H9 (cell line): ENCODE measurements at regions not wholly inside any gene's neighbourhood (a gene's known extent, or its start where the extent isn't known, plus 50 kb on each side); places are given as distances from the start of the nearest gene placed in this dataset.
A peak's percentile ranks its signal among the peaks of the same experiment; 100 is the strongest.

Source experiments
- DNase-seq: peaks from one replicate; pipeline ENCODE4 v3.0.0-alpha.2; 2017
- H2AFZ ChIP-seq: one replicate; pipeline ENCODE4 v1.6.1; 2013; ENCODE audit warnings: mild to moderate bottlenecking, low read length, control low read depth, moderate library complexity
- H2AK5ac ChIP-seq: 2 replicates; pipeline ENCODE4 v1.6.1; 2013; ENCODE audit warnings: low read length, control low read depth, mixed read lengths; ENCODE audit not compliant: insufficient read length
- H2BK120ac ChIP-seq: one replicate; pipeline ENCODE4 v1.6.1; 2013; ENCODE audit warnings: low read depth, mild to moderate bottlenecking, low read length, control low read depth, inconsistent platforms; ENCODE audit not compliant: poor library complexity, severe bottlenecking
- H2BK12ac ChIP-seq: 2 replicates; pipeline ENCODE4 v1.6.1; 2013; ENCODE audit warnings: low read length, control low read depth, mixed read lengths, low read depth; ENCODE audit not compliant: insufficient read length
- H2BK15ac ChIP-seq: 2 replicates; pipeline ENCODE4 v1.6.1; 2013; ENCODE audit warnings: low read depth, low read length, control low read depth
- H2BK20ac ChIP-seq: one replicate; pipeline ENCODE4 v1.6.1; 2013; ENCODE audit warnings: low read depth, mild to moderate bottlenecking, low read length, control low read depth, inconsistent platforms; ENCODE audit not compliant: poor library complexity, severe bottlenecking
- H2BK5ac ChIP-seq: 2 replicates; pipeline ENCODE4 v1.6.1; 2013; ENCODE audit warnings: low read length, control low read depth, mixed read lengths; ENCODE audit not compliant: insufficient read length
- H3K14ac ChIP-seq: 2 replicates; pipeline ENCODE4 v1.6.1; 2013; ENCODE audit warnings: low read length, control low read depth; ENCODE audit not compliant: insufficient read depth
- H3K18ac ChIP-seq: 2 replicates; pipeline ENCODE4 v1.6.1; 2013; ENCODE audit warnings: low read depth, mild to moderate bottlenecking, mixed read lengths, low read length, control low read depth; ENCODE audit not compliant: insufficient read length
- H3K23ac ChIP-seq: 2 replicates; pipeline ENCODE4 v1.6.1; 2013; ENCODE audit warnings: low read length, control low read depth, mixed read lengths, low read depth; ENCODE audit not compliant: insufficient read length
- H3K23me2 ChIP-seq: 2 replicates; pipeline ENCODE4 v1.6.1; 2013; ENCODE audit warnings: low read depth, mild to moderate bottlenecking, mixed read lengths, low read length, control low read depth; ENCODE audit not compliant: insufficient read length, poor library complexity, severe bottlenecking
- H3K27ac ChIP-seq: 2 replicates; pipeline ENCODE4 v1.5.1; 2013; ENCODE audit warnings: low read length, control low read depth, mixed read lengths, low read depth; ENCODE audit not compliant: insufficient read length
- H3K27me3 ChIP-seq: 2 replicates; pipeline ENCODE4 v1.6.1; 2013; ENCODE audit warnings: low read length, control low read depth, inconsistent platforms; ENCODE audit not compliant: insufficient read depth
- H3K4ac ChIP-seq: 2 replicates; pipeline ENCODE4 v1.6.1; 2013; ENCODE audit warnings: low read depth, mild to moderate bottlenecking, control low read depth, inconsistent platforms, low read length, moderate library complexity
- H3K4me1 ChIP-seq: 2 replicates; pipeline ENCODE4 v1.6.1; 2013; ENCODE audit warnings: low read length, control low read depth, inconsistent platforms; ENCODE audit not compliant: insufficient read depth
- H3K4me2 ChIP-seq: 2 replicates; pipeline ENCODE4 v1.6.1; 2013; ENCODE audit warnings: low read length, control low read depth, mixed read lengths; ENCODE audit not compliant: insufficient read length, insufficient read depth
- H3K56ac ChIP-seq: 2 replicates; pipeline ENCODE4 v1.6.1; 2013; ENCODE audit warnings: low read depth, mild to moderate bottlenecking, mixed read lengths, low read length, control low read depth; ENCODE audit not compliant: insufficient read length
- H3K79me1 ChIP-seq: 2 replicates; pipeline ENCODE4 v1.6.1; 2013; ENCODE audit warnings: low read depth, mild to moderate bottlenecking, moderate library complexity, low read length, control low read depth, inconsistent platforms; ENCODE audit not compliant: insufficient read depth, poor library complexity, severe bottlenecking
- H3K79me2 ChIP-seq: 2 replicates; pipeline ENCODE4 v1.6.1; 2013; ENCODE audit warnings: low read length, control low read depth, inconsistent platforms; ENCODE audit not compliant: insufficient read depth
- H3K9ac ChIP-seq: 2 replicates; pipeline ENCODE4 v1.6.1; 2013; ENCODE audit warnings: low read length, control low read depth, mixed read lengths; ENCODE audit not compliant: insufficient read length; ENCODE audit errors: extremely low read depth
- H3K9me3 ChIP-seq: one replicate; pipeline ENCODE4 v1.6.1; 2013; ENCODE audit warnings: low read depth, low read length, inconsistent platforms; ENCODE audit not compliant: control insufficient read depth
- H3T11ph ChIP-seq: one replicate; pipeline ENCODE4 v1.6.1; 2013; ENCODE audit warnings: mild to moderate bottlenecking, low read length, control low read depth, inconsistent platforms
- H4K20me1 ChIP-seq: one replicate; pipeline ENCODE4 v1.6.1; 2013; ENCODE audit not compliant: control insufficient read depth, insufficient read length, insufficient read depth
- H4K5ac ChIP-seq: 2 replicates; pipeline ENCODE4 v1.6.1; 2013; ENCODE audit warnings: low read depth, mild to moderate bottlenecking, mixed read lengths, low read length, control low read depth; ENCODE audit not compliant: insufficient read length
- H4K8ac ChIP-seq: replicated peaks from 2 replicates; pipeline ENCODE4 v1.6.1; 2013; ENCODE audit warnings: low read length, control low read depth, mixed read lengths, low read depth; ENCODE audit not compliant: insufficient read length
- H4K91ac ChIP-seq: 2 replicates; pipeline ENCODE4 v1.6.1; 2013; ENCODE audit warnings: low read depth, mild to moderate bottlenecking, moderate library complexity, mixed read lengths, low read length, control low read depth; ENCODE audit not compliant: insufficient read length
- H3K27ac Mint-ChIP-seq, 3 experiments: 2 replicates in 2 of 3; 3 replicates in 1 of 3; pipeline ENCODE4 v1.8.0; 2020 to 2021; ENCODE audit warnings: mixed read lengths in 3 of 3, mild to moderate bottlenecking in 1 of 3, moderate library complexity in 1 of 3
- H3K27me3 Mint-ChIP-seq: 2 replicates; pipeline ENCODE4 v1.8.0; 2021; ENCODE audit warnings: low read depth, mild to moderate bottlenecking, moderate library complexity, mixed read lengths
- H3K36me3 Mint-ChIP-seq, 3 experiments: 2 replicates in 2 of 3; 3 replicates in 1 of 3; pipeline ENCODE4 v1.8.0; 2020 to 2021; ENCODE audit warnings: low read depth in 3 of 3, mixed read lengths in 3 of 3; ENCODE audit not compliant: insufficient read depth in 1 of 3
- H3K4me1 Mint-ChIP-seq, 2 experiments: 2 replicates each; pipeline ENCODE4 v1.8.0; 2020; ENCODE audit warnings: mixed read lengths in 2 of 2
- H3K4me3 Mint-ChIP-seq, 2 experiments: 2 replicates in 1 of 2; 3 replicates in 1 of 2; pipeline ENCODE4 v1.8.0; 2020 to 2021; ENCODE audit warnings: mild to moderate bottlenecking in 2 of 2, mixed read lengths in 2 of 2, moderate library complexity in 1 of 2
- H3K9me3 Mint-ChIP-seq, 2 experiments: 2 replicates in 1 of 2; 3 replicates in 1 of 2; pipeline ENCODE4 v1.8.0; 2020; ENCODE audit warnings: mild to moderate bottlenecking in 2 of 2, mixed read lengths in 2 of 2, moderate library complexity in 1 of 2
- CTCF ChIP-seq: fragments of 200-600 bp; sonication (generic); conservative IDR thresholded peaks from 3 replicates; pipeline ENCODE4 v1.8.0; 2021; ENCODE audit warnings: antibody characterized with exemption, mild to moderate bottlenecking
- WGBS: extraction: QIAGEN DNeasy Blood & Tissue Kit; methylation state at CpG from one replicate; pipeline ENCODE4 v1.1.7; 2013; ENCODE audit warnings: missing lambda C conversion rate, low lambda C conversion rate, mixed read lengths; ENCODE audit not compliant: insufficient read length; ENCODE audit errors: extremely low coverage; 5-methylcytosine and 5-hydroxymethylcytosine counted together

- no peak overlapping the region for H2AK5ac ChIP-seq
- peak overlapping the region; percentile 43 to 100 (median 97); a peak in 6 of 7 replicates for H3K27ac Mint-ChIP-seq
Observed at GRCh38 chr7:131190146-131190545, 137.5 kb upstream of the MKLN1 start.

More at GRCh38 chr7:131190146-131190545, 137.5 kb upstream of the MKLN1 start:
- no CpG with 5 or more reads among the region's 2 CpGs for WGBS
- no peak overlapping the region for H3K9ac ChIP-seq
- Mint-ChIP-seq H3K36me3 (peaks cover 0 to 7% (median 0%) of the 10 kb centered on the region in 3 experiments; a peak in 1 of 7 replicates), H3K4me3 (peak overlapping the region in 1 of 2 experiments; percentile 66; a peak in 1 of 5 replicates), H3K4me1 (peaks cover 41% of the 10 kb centered on the region in 2 experiments), H3K27me3 (no peaks in the 10 kb centered on the region; the same call in 1 of the 2 replicates), H3K9me3 (no peaks in the 10 kb centered on the region; a peak in 1 of 5 replicates)
- H4K91ac ChIP-seq: no peak overlapping the region
- no peak overlapping the region for H2AFZ ChIP-seq
- H3T11ph ChIP-seq: no peak overlapping the region
- H3K14ac ChIP-seq: no peak overlapping the region
- no peak overlapping the region for H2BK120ac ChIP-seq
- no peaks in the 10 kb centered on the region for H3K9me3 ChIP-seq
- no peaks in the 10 kb centered on the region for H3K27me3 ChIP-seq
- H3K4me1 ChIP-seq: peaks cover 6% of the 10 kb centered on the region
- no peaks in the 10 kb centered on the region for H3K79me1 ChIP-seq
- H3K79me2 ChIP-seq: no peaks in the 10 kb centered on the region
- DNase-seq: peak; percentile 87
- H2BK15ac ChIP-seq: no peak overlapping the region
- H2BK12ac ChIP-seq: no peak overlapping the region
- H4K20me1 ChIP-seq: no peaks in the 10 kb centered on the region
- H3K23me2 ChIP-seq: no peaks in the 10 kb centered on the region
- H3K4me2 ChIP-seq: no peak overlapping the region
- H3K4ac ChIP-seq: no peak overlapping the region
- H3K23ac ChIP-seq: no peak overlapping the region
- H3K56ac ChIP-seq: no peak overlapping the region
- no peak overlapping the region for H4K8ac ChIP-seq
- H3K27ac ChIP-seq: peak overlapping the region; percentile 69
- no peak overlapping the region for H2BK20ac ChIP-seq
- TF ChIP-seq CTCF: no peak
- no peak overlapping the region for H2BK5ac ChIP-seq
- no peak overlapping the region for H3K18ac ChIP-seq
- no peak overlapping the region for H4K5ac ChIP-seq
